HG02943 (cell line): ENCODE measurements at regions not wholly inside any gene's neighbourhood (a gene's known extent, or its start where the extent isn't known, plus 50 kb on each side); places are given as distances from the start of the nearest gene placed in this dataset.
"Not testable (repeated sequence)": the region's sequence is repeated elsewhere in the genome, so short reads cannot be mapped to it uniquely, and the experiment has no call there.

Experiments
- ATAC-seq: cut with Tn5 transposase; IDR thresholded peaks from one replicate; pipeline ENCODE4 v1.9.1; 2021; ENCODE audit warnings: mild to moderate bottlenecking, low read depth, moderate library complexity; ENCODE audit not compliant: unreplicated experiment

DNA sequence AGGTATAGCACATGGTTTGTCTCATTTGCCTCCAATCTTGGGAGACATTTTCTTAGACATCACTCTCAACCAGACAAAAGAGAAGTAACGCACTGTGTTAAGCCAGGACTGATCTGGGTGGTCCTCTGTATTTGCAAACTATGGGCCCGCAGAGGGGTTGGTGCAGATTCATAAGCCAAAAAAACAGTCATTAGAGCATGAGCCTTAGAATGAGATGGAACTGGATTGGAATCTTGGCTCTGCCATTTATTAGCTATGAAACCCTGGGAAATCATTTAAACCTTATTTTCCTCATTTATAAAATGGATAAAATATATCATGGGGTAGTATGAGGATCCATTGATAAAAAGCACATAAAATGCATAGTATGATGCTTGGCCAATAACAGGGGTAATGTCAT lies 213.5 kb upstream of the APCDD1 start:
- no peak for ATAC-seq

DNA sequence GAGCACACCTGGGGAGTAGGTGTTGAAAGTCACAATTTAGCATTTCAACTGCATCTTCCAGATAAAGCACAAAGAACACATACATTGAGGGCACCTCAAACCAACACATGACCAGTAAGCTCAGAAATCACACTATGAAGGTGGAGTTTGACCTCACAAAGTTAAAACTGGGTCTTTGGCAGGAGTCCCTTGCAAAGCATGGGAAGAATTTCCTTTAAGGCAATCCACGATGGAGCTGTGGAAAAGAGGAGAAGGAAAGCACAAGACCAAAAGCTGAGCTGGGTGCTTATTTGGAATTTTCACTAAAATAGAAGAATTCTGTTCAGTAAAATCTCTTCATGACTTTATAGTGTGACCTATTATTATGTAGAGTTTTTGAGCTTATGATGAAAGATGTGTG lies 212.9 kb upstream of the APCDD1 start:
- ATAC-seq: no peak

DNA sequence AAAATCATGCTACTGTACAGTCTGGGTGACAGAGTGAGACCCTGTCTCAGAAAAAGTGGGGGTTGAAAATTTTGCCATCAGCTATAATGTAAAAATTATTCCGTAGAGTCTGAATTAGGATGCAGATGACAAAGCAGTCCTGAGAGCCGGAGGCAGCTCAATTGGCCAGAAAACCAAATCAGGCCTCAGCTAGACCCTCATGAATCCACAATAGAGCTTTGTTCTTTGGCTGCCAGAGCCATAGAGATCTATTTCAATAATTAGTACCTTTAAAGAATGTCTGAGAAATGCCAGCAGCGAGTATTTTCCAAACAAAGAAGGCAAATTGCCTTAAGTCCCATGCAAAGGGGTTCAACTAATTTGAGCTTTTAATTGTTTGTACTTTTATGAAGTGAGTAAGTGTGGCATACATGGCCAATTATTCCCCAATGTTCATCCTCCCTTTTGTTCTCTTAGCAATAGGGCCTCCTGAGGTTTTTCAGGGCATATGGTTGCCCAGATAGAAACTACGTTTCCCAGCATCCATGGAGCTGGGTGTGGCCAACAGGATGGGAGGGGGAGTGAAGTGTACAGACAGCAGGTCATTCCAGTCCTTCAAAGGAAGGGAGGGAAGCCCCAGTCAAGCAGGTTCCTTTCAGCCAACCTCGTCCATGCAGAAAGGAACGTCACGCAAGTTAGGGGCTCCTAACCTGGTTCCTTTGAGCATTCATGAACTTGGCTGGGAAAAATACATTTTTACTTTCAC lies 211.3 kb upstream of the APCDD1 start:
- no peak for ATAC-seq

DNA sequence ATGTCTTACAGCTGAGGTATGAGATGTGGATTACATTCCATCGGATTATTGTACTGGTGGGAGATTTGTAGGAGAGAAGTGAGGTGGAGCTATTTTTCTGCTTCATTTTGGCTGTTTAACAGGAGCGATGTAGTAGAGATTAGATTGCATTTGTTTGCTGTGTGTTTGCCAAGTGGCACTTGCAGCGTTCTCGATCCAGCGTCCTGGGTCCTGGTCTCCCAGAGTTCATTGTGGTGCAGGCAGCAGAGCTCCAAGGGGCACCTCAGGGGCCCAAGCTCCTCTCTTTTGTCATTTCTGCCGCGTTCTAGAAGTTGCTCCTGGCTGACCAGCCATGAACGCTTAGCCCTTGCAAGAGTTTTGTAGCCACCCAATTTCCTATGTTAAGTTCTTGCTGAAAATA lies 210.1 kb upstream of the APCDD1 start:
- no peak for ATAC-seq

DNA sequence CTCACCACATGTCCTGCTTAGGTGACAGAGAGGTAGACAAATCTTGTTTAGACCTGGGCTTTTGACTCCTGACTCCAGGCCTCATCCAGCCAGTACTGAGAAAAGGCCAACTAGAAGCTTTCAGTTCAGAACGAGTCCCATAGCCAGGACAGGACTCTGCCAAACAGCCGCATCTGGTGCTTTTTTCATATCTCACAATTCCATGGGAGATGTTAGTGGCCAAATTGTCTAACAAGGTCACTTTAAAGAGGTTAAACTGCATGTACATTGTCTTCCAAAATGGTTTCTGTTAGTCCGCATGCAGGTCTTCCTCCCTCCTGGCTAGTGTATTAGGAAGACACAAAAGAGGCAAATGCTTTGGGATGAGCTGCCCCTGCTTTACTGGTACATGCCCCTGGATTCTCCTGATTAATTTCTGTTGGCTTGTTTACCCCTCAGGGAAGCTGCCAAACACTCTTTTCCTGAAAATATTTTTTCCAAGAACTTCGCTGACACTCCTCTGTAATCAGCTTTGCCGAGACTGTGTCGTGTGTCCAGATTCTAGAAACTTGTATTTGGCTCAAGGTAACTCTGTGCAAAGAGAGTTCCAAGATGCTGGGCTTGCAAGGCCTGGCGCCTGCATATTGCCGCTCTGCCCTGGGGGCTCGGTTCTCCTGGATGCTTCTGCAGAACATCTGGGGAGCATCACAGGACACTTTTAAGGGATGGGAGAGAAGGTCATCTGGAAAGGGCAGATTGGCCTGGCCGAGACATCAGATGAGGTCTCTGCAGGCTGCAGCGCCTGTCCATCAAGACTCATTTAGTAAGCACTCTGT lies 209.2 kb upstream of the APCDD1 start:
- ATAC-seq: no peak

DNA sequence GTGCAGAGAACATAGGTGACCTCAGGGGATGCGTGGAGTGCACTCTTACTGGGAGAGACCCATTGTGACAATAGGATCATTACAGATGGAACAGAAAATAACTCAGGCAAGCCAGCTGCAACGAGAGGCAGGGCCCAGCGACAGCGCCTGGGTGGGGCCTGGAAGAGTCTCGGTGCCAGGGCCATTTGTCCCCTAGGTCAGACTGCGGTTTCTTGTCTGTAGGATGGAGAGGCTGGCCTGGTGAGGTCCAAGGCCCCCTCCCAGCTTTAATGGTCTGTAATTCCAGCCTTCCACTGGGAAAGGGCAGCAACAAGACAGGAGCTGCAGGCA lies 208.6 kb upstream of the APCDD1 start:
- no peak for ATAC-seq

DNA sequence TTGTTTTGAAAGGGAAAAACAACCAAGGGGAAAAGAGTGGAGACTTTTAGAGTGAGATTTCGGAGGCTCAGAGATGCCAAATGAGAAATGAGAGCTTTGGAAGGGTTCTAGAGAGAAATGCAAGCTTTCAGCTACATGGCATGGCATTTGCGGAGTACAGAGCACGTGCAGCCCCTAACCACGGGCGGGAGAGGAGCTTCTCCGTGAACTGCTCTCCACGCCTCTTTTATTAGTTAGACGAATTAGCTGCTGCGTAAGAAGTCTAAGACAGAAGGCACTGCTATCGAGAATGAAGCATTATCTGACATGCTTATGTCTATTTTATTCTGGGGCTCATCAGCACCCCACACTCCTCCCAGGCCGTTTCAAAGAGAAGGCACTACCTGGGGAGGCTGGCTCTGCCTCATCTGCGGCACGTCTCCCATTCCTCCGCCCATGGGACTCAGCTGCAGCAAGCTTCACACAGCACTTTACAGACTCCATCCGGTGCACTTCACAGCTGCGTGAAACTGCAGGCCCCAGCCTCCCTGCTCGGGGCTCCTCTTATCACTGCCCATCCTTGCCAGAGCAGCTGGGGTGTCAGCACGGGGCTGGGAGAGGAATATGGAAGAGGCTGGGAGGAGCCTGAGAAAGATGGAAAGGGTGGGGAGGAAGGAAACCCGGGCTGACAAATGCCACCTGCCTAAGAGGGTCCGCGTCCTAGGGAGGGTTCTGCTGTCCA lies 207.3 kb upstream of the APCDD1 start:
- no peak for ATAC-seq

DNA sequence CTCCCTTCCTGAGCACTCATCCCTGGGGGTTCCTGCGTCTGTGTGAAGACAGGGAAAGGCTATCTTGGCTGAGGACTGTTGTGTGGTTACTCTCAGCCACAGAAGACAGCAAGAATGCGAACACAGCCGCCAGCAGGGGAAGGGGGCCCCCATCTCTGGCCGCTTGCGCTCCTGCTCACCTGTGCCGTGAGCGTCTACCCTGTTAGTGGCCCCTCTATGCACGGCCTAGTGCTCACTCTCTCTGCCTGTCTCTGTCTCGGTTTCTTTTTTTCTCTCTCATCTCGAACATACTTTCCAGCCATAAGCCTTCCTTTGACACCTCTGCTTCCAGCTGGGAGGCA lies 206.7 kb upstream of the APCDD1 start:
- ATAC-seq: no peak

DNA sequence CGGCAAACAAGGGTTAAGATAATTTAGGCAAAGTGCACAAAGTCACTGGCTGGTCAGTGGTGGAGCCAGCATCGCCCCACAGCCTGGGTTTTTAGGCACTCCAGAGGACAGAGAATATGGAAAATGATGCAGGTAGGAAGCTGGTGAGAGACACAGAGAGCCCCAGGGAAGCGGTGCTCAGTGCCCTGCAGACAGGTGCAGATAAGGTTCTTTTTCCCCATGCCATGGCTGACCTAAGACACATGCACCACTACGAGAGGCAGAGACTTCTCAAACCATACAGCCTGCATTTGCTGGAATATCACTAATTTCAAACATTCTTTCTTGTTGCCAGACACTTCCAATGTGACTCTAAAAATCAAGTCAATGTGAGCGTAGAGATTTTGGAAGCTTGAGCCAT lies 205.7 kb upstream of the APCDD1 start:
- ATAC-seq: no peak

DNA sequence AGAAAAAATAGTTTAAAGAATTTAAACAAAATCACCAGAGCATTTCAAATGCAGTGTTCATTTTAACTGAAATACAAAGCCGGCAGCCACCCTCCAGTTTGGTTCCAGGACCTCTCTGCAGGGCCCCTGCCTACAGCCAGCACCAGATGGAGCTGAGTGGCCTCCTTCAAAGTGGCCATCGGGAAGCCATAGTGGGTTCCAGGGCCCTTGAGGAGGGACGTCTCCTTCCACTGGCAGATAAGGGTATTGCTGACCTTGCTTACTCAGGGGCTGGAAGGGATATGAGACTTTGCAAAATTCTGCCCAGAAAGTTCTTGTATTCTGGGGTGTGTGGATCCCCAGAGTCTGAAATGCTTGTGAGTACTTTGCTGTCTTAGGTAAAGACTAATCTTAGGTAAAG lies 205.2 kb upstream of the APCDD1 start:
- no peak for ATAC-seq

DNA sequence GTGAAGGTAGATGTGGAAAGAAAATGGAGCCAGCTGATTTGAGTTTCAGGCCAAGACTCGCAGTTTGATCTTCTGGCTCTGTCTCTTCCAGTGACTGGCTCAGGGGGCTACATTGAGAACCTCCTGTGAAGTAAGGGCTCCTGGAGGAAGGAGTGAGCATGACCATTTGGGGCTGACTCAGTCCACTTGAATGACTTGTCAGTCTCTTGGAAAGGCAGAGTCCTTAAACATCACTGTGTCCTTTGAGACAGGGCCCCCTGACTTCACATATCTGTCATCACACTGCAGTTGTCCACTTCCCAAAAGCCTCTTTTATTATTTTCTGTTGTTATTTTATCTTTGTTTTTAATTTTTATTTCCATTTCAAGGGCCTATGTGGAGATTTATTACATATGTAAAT lies 204.6 kb upstream of the APCDD1 start:
- ATAC-seq: no peak

DNA sequence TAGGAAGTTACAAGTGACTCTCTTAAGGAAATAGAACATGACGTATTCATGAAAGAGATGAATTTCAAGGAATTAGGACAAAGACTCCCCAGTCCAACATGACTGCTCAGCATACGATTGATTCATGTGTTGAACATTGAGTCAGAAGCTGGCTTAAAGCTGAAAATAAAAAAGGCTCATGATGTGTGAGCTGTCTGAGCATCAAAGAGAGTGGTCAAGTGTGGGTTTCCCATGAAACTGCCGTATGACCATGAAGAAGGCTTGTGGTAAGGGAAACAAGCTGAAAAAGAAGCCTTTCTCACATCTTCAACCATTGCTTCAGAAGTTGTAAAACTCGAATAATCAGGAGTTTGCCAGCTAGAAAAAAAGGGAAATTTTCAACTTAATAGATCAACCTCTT lies 201.9 kb upstream of the APCDD1 start:
- ATAC-seq: no peak

DNA sequence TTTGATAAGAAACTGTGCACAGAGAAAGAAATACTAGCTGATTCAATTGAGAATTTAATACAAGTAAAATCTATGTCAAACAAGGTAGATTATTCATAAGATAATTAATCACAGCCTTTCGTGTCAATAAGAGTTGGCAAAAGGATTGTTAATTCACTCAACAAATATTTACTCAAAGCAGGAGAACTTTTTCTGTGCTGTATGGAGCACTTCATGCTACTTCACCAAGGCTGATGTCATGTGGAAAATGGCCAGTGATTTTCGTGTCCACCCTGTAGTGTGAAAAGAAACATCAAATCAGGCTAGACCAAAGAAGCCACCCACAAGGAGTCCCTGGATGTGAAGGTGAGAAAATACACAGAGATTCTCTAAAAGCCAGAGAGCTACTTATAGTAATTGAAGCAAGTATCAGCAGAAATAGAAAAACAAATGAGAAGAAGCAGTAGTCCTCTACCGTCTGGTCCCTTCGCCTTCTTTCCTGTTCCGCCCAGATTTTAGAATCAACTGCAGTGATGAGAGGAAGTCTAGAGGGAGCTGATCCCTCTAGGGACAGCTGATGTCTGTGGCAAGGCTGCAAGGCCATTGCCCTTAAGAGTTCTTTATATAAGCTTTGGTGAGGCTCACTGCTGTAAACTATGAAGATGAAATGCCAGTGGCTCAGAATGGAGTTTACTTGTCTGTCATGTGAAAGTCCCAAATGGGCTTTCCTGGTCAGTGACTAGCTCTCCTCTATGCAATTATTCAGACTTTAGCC lies 201.3 kb upstream of the APCDD1 start:
- no peak for ATAC-seq

DNA sequence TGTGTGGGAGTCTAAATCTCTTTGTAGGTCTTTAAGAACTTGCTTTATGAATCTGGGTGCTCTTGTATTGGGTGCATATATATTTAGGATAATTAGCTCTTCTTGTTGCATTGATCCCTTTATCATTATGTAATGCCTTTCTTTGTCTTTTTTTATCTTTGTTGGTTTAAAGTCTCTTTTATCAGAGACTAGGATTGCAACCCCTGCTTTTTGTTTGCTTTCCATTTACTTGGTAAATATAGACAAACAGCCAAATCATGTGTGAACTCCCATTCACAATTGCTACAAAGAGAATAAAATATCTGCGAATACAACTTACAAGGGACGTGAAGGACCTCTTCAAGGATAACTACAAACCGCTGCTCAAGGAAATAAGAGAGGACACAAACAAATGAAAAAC lies 198.2 kb upstream of the APCDD1 start:
- not testable (repeated sequence) for ATAC-seq

DNA sequence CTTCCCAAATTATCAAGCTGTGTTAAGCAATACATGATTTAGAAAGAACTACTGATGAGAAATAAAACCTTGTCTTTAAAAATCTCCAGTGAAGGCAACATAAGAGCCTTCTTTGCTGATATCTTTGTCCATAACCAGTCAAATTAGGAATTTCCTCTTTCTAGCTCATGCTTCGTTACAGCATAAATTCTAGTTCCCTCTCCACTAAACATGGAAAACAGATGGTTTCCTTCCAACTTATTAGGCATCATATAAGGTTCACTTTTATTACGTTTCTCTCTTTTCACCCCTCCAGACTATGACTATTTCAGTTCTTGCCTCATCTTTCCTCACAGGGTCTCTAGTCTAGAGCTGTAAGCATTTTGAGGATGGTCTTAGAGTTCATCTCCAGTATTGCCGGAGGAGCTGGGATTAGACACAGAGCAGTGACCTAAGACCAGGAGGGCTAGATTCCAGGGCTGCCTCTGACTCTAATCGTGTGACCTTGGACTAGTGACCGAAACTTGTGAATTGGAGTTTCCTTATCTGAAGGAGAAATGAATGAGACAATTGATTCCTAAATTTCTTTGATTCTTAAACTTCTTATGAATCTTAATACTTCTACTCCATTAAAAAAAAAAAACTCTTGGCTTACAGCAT lies 195.5 kb upstream of the APCDD1 start:
- no peak for ATAC-seq

DNA sequence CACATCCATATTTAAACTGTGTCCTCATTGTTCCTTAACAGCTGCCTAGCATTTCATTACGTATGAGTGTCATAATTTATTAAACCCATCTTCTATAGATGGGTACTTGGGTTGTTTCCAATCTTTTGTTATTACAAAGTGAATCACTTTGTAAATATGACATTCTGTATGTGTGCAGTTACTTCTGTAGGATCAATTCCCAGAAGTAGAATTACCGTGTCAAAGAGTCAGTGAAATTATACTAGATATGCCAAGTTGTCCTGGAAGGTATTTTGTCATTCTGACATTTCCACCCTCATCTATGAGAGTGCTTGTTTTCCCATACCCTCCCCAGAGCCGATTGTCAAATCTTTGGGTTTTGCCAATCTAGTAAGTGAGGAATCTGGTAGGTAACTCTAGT lies 194.5 kb upstream of the APCDD1 start:
- ATAC-seq: no peak

DNA sequence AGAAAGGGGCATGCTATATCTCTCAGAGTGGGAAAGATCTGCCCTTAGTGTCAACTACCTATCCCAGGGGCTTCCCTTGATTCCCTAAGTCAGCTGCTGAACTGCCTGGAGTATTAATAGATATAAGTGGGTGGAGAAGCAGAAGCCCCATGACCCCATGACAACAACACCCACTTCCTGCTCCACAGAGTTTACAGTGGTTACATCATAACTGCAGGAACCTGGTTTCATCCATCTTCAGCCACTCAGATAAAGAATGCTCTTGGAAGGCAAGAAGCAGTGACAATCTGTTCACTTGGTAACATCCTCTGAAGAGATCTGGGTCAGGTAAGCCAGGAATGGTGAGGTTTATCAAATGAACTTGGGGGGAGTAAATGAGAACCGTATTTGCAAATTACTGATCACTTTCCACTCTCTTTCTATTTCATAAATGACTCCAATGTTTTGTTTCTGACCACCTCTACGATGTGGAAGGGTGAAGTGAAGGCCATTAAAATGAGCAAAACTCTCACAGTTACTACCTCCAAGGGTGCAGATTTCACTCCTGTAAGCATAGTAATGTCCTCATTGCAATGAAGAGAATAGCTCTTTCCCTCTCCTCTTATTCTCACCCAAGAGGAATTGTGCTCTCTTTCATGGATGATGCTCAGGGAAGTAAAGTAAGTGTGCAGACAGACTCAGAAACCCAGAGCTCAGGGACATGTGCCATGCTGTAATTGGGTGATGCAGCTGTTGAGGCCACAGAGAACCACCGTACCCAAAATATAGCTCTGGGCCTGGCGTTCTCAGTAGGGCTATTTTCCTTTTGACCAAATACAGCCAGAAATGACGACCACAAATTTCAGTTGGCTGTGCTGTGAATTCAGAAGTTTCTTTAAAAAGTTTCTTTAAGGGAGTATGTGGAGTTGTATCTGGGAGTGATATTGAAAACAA lies 192.8 kb upstream of the APCDD1 start:
- no peak for ATAC-seq

DNA sequence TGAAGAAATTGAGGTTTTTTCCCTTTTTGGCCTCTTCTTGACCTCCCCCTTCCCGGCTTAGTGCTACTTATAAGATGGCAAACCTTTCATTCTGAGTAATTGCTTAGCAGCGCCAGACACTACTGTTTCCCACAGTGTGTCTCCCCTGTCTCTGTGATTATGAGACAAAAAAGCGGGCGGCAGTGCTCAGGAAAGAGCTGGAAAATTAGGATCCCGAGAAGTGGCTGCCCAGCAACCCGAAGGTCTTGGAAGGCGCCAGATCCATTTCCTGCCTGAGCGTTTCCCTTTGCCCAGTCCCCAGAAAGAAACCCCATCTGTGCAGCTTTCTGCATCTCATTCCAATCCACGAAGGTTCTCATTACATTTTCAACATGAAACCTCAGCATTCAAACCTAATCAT lies 191.9 kb upstream of the APCDD1 start:
- no peak for ATAC-seq

DNA sequence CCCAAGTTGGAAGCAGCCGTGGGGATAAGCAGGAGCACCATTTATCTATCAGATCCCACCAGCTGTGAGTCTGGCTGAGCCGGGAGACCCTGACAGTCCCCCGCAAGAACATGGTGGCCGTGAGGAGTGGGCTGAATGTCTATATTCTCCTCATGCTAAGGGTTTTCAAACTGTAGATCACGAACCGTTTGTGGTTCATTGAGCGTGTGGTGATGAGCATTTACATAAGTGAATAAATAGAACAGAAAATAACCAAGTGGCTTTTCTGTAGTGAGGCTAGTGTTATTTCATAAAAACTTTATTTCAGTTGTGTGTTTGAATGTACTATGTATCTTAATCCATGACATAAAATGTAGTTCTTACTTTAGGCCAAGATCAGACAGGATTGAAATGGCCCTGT lies 190.2 kb upstream of the APCDD1 start:
- ATAC-seq: no peak
